ENCODE measurements at regions not wholly inside any gene's neighbourhood (a gene's known extent, or its start where the extent isn't known, plus 50 kb on each side); places are given as distances from the start of the nearest gene placed in this dataset.

GRCh38 chr3:127084401-127084990 lies 101.6 kb downstream of the PLXNA1 start:
- ChIA-PET POLR2A (no interaction called here), CTCF (no interaction called here)
- no TSS peak for BruUV-seq (replicated peaks)
- no peak overlapping the region for H3K27ac ChIP-seq (ENCODE audit: insufficient read depth, low read depth, low read length)
- H3K4me2 ChIP-seq (ENCODE audit: insufficient read depth, low read length) = no peak overlapping the region
- no peaks in the 10 kb centered on the region for H3K36me3 ChIP-seq (ENCODE audit: control insufficient read depth in 2 of 2, extremely low read depth in 1 of 2, insufficient read depth in 2 of 2, low read length in 2 of 2)
- H2AFZ ChIP-seq (ENCODE audit: low read depth, low read length) = no peak overlapping the region
- no peaks in the 10 kb centered on the region for H3K79me2 ChIP-seq (ENCODE audit: control insufficient read depth, insufficient read depth, low read length)
- no peaks in the 10 kb centered on the region for H3K9me1 ChIP-seq (replicated peaks; ENCODE audit: control insufficient read depth, extremely low read depth, insufficient read depth, low read length)
- H3K4me3 ChIP-seq (replicated peaks in 1 of 3; ENCODE audit: insufficient read depth in 1 of 3, low read depth in 1 of 3, low read length in 3 of 3) = no peak overlapping the region
- H4K20me1 ChIP-seq (replicated peaks; ENCODE audit: control insufficient read depth, extremely low read depth, insufficient read depth, low read length) = no peaks in the 10 kb centered on the region
- intact Hi-C loops (cut with micrococcal nuclease) = no loop called here
- DNase-seq (ENCODE audit: low read depth, low spot score) (no peak), FAIRE-seq (no peak)
- dilution Hi-C loops (cut with MboI; ENCODE audit: extremely low pct_ligation_motif_present, low sequenced_read_pairs) = no loop called here
- no peaks in the 10 kb centered on the region for H3K9me3 ChIP-seq (replicated peaks; ENCODE audit: control insufficient read depth, insufficient read depth, low read length)
- no peaks in the 10 kb centered on the region for H3K27me3 ChIP-seq (ENCODE audit: control insufficient read depth in 2 of 2, insufficient read depth in 2 of 2, low read length in 2 of 2)
- no peak overlapping the region for H3K9ac ChIP-seq (replicated peaks; ENCODE audit: extremely low read depth, insufficient read depth, low read length)
- no peaks in the 10 kb centered on the region for H3K4me1 ChIP-seq (ENCODE audit: control insufficient read depth, extremely low read depth, insufficient read depth, low read length)
- TF ChIP-seq CTCF (IDR thresholded peaks at IDR 0.05; ENCODE audit: extremely low read depth in 1 of 2, insufficient read depth in 1 of 2, low read depth in 1 of 2, low read length in 2 of 2) (no peak), FOS (IDR thresholded peaks at IDR 0.05; ENCODE audit: borderline replicate concordance, insufficient read depth, low read length) (no peak), JUN (IDR thresholded peaks at IDR 0.05; ENCODE audit: borderline replicate concordance, insufficient read depth, insufficient read length, low read depth) (no peak), MYC (IDR thresholded peaks at IDR 0.05; ENCODE audit: low read depth, low read length) (no peak), POLR2A (IDR thresholded peaks at IDR 0.05; ENCODE audit: low read depth, low read length) (no peak), GATA2 (IDR thresholded peaks at IDR 0.05; ENCODE audit: insufficient read depth, insufficient read length, low read depth, low read length) (no peak), POLR2AphosphoS5 (IDR thresholded peaks at IDR 0.05; ENCODE audit: insufficient read depth, low read depth, low read length) (no peak), EZH2 (IDR thresholded peaks at IDR 0.05; ENCODE audit: borderline replicate concordance, low read depth, low read length, severe bottlenecking) (no peak)
- TF ChIP-seq, protein P1, sequence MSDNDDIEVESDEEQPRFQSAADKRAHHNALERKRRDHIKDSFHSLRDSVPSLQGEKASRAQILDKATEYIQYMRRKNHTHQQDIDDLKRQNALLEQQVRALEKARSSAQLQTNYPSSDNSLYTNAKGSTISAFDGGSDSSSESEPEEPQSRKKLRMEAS (IDR thresholded peaks at IDR 0.05; ENCODE audit: insufficient read depth, insufficient read length) = no peak
